ENCODE measurements at regions not wholly inside any gene's neighbourhood (a gene's known extent, or its start where the extent isn't known, plus 50 kb on each side); places are given as distances from the start of the nearest gene placed in this dataset.

- no peak for DNase-seq (ENCODE audit: extremely low read depth, low read depth)
Observed at GRCh38 chr6:165025040-165025439, 284.4 kb downstream of the C6orf118 start.

GRCh38 chr6:165019681-165020080 is 289.7 kb downstream of the C6orf118 start:
- DNase-seq (ENCODE audit: extremely low read depth, low read depth): no peak
- H3K4me3 ChIP-seq (replicated peaks; ENCODE audit: low read depth, low read length): no peak overlapping the region
- no peak for TF ChIP-seq CTCF (IDR thresholded peaks at IDR 0.05; ENCODE audit: low read depth, low read length, missing control alignments)

More at GRCh38 chr6:165025040-165025439, 284.4 kb downstream of the C6orf118 start:
- no peak for TF ChIP-seq CTCF (IDR thresholded peaks at IDR 0.05; ENCODE audit: low read depth, low read length, missing control alignments)
- H3K4me3 ChIP-seq (replicated peaks; ENCODE audit: low read depth, low read length): no peak overlapping the region

- H3K4me3 ChIP-seq (replicated peaks; ENCODE audit: low read depth, low read length): no peak overlapping the region
- TF ChIP-seq CTCF (IDR thresholded peaks at IDR 0.05; ENCODE audit: low read depth, low read length, missing control alignments): no peak
- DNase-seq (ENCODE audit: extremely low read depth, low read depth): no peak
Observed at GRCh38 chr6:165015676-165016075, 293.7 kb downstream of the C6orf118 start.

GRCh38 chr6:165013701-165014100 is 295.7 kb downstream of the C6orf118 start:
- no peak overlapping the region for H3K4me3 ChIP-seq (replicated peaks; ENCODE audit: low read depth, low read length)
- TF ChIP-seq CTCF (IDR thresholded peaks at IDR 0.05; ENCODE audit: low read depth, low read length, missing control alignments): no peak
- no peak for DNase-seq (ENCODE audit: extremely low read depth, low read depth)

- no peak overlapping the region for H3K4me3 ChIP-seq (replicated peaks; ENCODE audit: low read depth, low read length)
- no peak for DNase-seq (ENCODE audit: extremely low read depth, low read depth)
- no peak for TF ChIP-seq CTCF (IDR thresholded peaks at IDR 0.05; ENCODE audit: low read depth, low read length, missing control alignments)
Observed at GRCh38 chr6:165012183-165012582, 297.2 kb downstream of the C6orf118 start.

- no peak for TF ChIP-seq CTCF (IDR thresholded peaks at IDR 0.05; ENCODE audit: low read depth, low read length, missing control alignments)
- no peak for DNase-seq (ENCODE audit: extremely low read depth, low read depth)
Observed at GRCh38 chr6:165010556-165011535, 298.6 kb downstream of the C6orf118 start.

More at GRCh38 chr6:165010556-165011535, 298.6 kb downstream of the C6orf118 start:
- H3K4me3 ChIP-seq (replicated peaks; ENCODE audit: low read depth, low read length): no peak overlapping the region

Measured in HFF-Myc (cell line).